Activated CD8-positive, alpha-beta T cell treated with anti-CD3 and anti-CD28 coated beads, Interleukin-2, amount 10 ng/mL, durations not matched to agents 7 days and 5 days (primary cell): ENCODE measurements at regions not wholly inside any gene's neighbourhood (a gene's known extent, or its start where the extent isn't known, plus 50 kb on each side); places are given as distances from the start of the nearest gene placed in this dataset.
"Not testable (repeated sequence)": the region's sequence is repeated elsewhere in the genome, so short reads cannot be mapped to it uniquely, and the experiment has no call there.

ENCODE experiments used
- ATAC-seq: fragments of 150-1000 bp; cut with Tn5 transposase; one replicate; pipeline ENCODE4 v1.10.0; 2021; ENCODE audit warnings: moderate library complexity
- CTCF ChIA-PET: fragments of 350-600 bp; sonication (Branson Sonifier 250); formaldehyde crosslinking; loops from one replicate; lab custom pipeline; 2021; ENCODE audit warnings: antibody characterized with exemption; lab: Charles Lee
- POLR2A ChIA-PET: fragments of 350-600 bp; sonication (Branson Sonifier 250); formaldehyde crosslinking; loops from one replicate; lab custom pipeline; 2021; ENCODE audit warnings: antibody characterized with exemption; lab: Charles Lee
- DNase-seq: peaks from one replicate; pipeline ENCODE4 v3.0.0-alpha.2; 2020
- H3K27ac Mint-ChIP-seq: one replicate; pipeline ENCODE4 v1.8.0; 2021; ENCODE audit warnings: mild to moderate bottlenecking, mixed read lengths
- H3K27me3 Mint-ChIP-seq: one replicate; pipeline ENCODE4 v1.8.0; 2021; ENCODE audit warnings: low read depth, mixed read lengths
- H3K36me3 Mint-ChIP-seq: one replicate; pipeline ENCODE4 v1.8.0; 2021; ENCODE audit warnings: low read depth, mixed read lengths
- H3K4me1 Mint-ChIP-seq: one replicate; pipeline ENCODE4 v1.8.0; 2021; ENCODE audit warnings: low read depth, mixed read lengths
- H3K4me3 Mint-ChIP-seq: one replicate; pipeline ENCODE4 v1.8.0; 2021; ENCODE audit warnings: mild to moderate bottlenecking, mixed read lengths
- H3K9me3 Mint-ChIP-seq: one replicate; pipeline ENCODE4 v1.8.0; 2022; ENCODE audit warnings: mixed read lengths; ENCODE audit not compliant: insufficient read depth

GRCh38 chr1:218930472-218931241, 243.0 kb upstream of the LYPLAL1 start:
- DNase-seq (no peak), ATAC-seq (no peak)
- Mint-ChIP-seq H3K9me3 (no peaks in the 10 kb centered on the region), H3K4me3 (no peak overlapping the region), H3K27me3 (no peaks in the 10 kb centered on the region), H3K36me3 (no peaks in the 10 kb centered on the region), H3K4me1 (no peaks in the 10 kb centered on the region), H3K27ac (no peak overlapping the region)
- ChIA-PET CTCF (no interaction called here), POLR2A (no interaction called here)

GRCh38 chr1:218931324-218931723, 242.4 kb upstream of the LYPLAL1 start:
- no peak overlapping the region for H3K4me3 Mint-ChIP-seq
- ATAC-seq, result no peak
- H3K9me3 Mint-ChIP-seq, result no peaks in the 10 kb centered on the region
- H3K27ac Mint-ChIP-seq, result no peak overlapping the region
- CTCF ChIA-PET, result no interaction called here
- H3K4me1 Mint-ChIP-seq, result no peaks in the 10 kb centered on the region
- no peaks in the 10 kb centered on the region for H3K27me3 Mint-ChIP-seq
- H3K36me3 Mint-ChIP-seq, result no peaks in the 10 kb centered on the region
- POLR2A ChIA-PET, result no interaction called here
- no peak for DNase-seq

- H3K36me3 Mint-ChIP-seq, result no peaks in the 10 kb centered on the region
Observed at GRCh38 chr1:218933513-218933912, 240.2 kb upstream of the LYPLAL1 start.

GRCh38 chr1:218935408-218935807, 238.3 kb upstream of the LYPLAL1 start:
- H3K4me3 Mint-ChIP-seq, H3K36me3 Mint-ChIP-seq, ATAC-seq, POLR2A ChIA-PET, DNase-seq, H3K27ac Mint-ChIP-seq, H3K9me3 Mint-ChIP-seq, H3K27me3 Mint-ChIP-seq, H3K4me1 Mint-ChIP-seq, CTCF ChIA-PET: not testable (repeated sequence)

More at GRCh38 chr1:218933513-218933912, 240.2 kb upstream of the LYPLAL1 start:
- ChIA-PET CTCF (no interaction called here), POLR2A (no interaction called here)
- ATAC-seq, result no peak
- no peaks in the 10 kb centered on the region for H3K27me3 Mint-ChIP-seq
- peaks cover 3% of the 10 kb centered on the region for H3K9me3 Mint-ChIP-seq
- H3K4me3 Mint-ChIP-seq, result no peak overlapping the region
- DNase-seq, result no peak
- no peaks in the 10 kb centered on the region for H3K4me1 Mint-ChIP-seq
- H3K27ac Mint-ChIP-seq, result no peak overlapping the region

- Mint-ChIP-seq H3K27me3 (no peaks in the 10 kb centered on the region), H3K9me3 (peaks cover 3% of the 10 kb centered on the region), H3K4me1 (no peaks in the 10 kb centered on the region), H3K36me3 (no peaks in the 10 kb centered on the region), H3K4me3 (no peak overlapping the region), H3K27ac (no peak overlapping the region)
- DNase-seq (no peak), ATAC-seq (no peak)
- ChIA-PET CTCF (no interaction called here), POLR2A (no interaction called here)
Observed at GRCh38 chr1:218938259-218938658, 235.4 kb upstream of the LYPLAL1 start.

GRCh38 chr1:218939095-218939494, 234.6 kb upstream of the LYPLAL1 start:
- no peaks in the 10 kb centered on the region for H3K36me3 Mint-ChIP-seq
- H3K4me3 Mint-ChIP-seq, result no peak overlapping the region
- DNase-seq (no peak), ATAC-seq (no peak)
- no peak overlapping the region for H3K27ac Mint-ChIP-seq
- CTCF ChIA-PET, result no interaction called here
- no peaks in the 10 kb centered on the region for H3K4me1 Mint-ChIP-seq
- H3K27me3 Mint-ChIP-seq, result no peaks in the 10 kb centered on the region
- H3K9me3 Mint-ChIP-seq, result peaks cover 3% of the 10 kb centered on the region
- POLR2A ChIA-PET, result no interaction called here

- CTCF ChIA-PET, result no interaction called here
- H3K27me3 Mint-ChIP-seq, result no peaks in the 10 kb centered on the region
- H3K27ac Mint-ChIP-seq, result no peak overlapping the region
- ATAC-seq (no peak), DNase-seq (no peak)
- no peaks in the 10 kb centered on the region for H3K9me3 Mint-ChIP-seq
- POLR2A ChIA-PET, result no interaction called here
- H3K4me1 Mint-ChIP-seq, result no peaks in the 10 kb centered on the region
- no peak overlapping the region for H3K4me3 Mint-ChIP-seq
- no peaks in the 10 kb centered on the region for H3K36me3 Mint-ChIP-seq
Observed at GRCh38 chr1:218942431-218942830, 231.2 kb upstream of the LYPLAL1 start.

GRCh38 chr1:218943371-218943770, 230.3 kb upstream of the LYPLAL1 start:
- Mint-ChIP-seq H3K4me1 (no peaks in the 10 kb centered on the region), H3K27me3 (no peaks in the 10 kb centered on the region), H3K36me3 (no peaks in the 10 kb centered on the region), H3K27ac (no peak overlapping the region), H3K4me3 (no peak overlapping the region), H3K9me3 (no peaks in the 10 kb centered on the region)
- ChIA-PET CTCF (no interaction called here), POLR2A (no interaction called here)
- ATAC-seq, result no peak
- DNase-seq, result no peak

GRCh38 chr1:218945050-218945449, 228.6 kb upstream of the LYPLAL1 start:
- POLR2A ChIA-PET, result no interaction called here
- no peak overlapping the region for H3K4me3 Mint-ChIP-seq
- no peak overlapping the region for H3K27ac Mint-ChIP-seq
- CTCF ChIA-PET, result no interaction called here
- no peaks in the 10 kb centered on the region for H3K36me3 Mint-ChIP-seq
- ATAC-seq, result no peak
- H3K4me1 Mint-ChIP-seq, result no peaks in the 10 kb centered on the region
- H3K9me3 Mint-ChIP-seq, result no peaks in the 10 kb centered on the region
- DNase-seq, result no peak
- H3K27me3 Mint-ChIP-seq, result no peaks in the 10 kb centered on the region

GRCh38 chr1:218946147-218946546, 227.5 kb upstream of the LYPLAL1 start:
- Mint-ChIP-seq H3K36me3 (no peaks in the 10 kb centered on the region), H3K9me3 (no peaks in the 10 kb centered on the region), H3K27me3 (no peaks in the 10 kb centered on the region), H3K4me3 (no peak overlapping the region), H3K27ac (no peak overlapping the region), H3K4me1 (no peaks in the 10 kb centered on the region)
- POLR2A ChIA-PET, result no interaction called here
- DNase-seq, result no peak
- ATAC-seq, result no peak
- CTCF ChIA-PET, result no interaction called here

GRCh38 chr1:218948446-218948845, 225.2 kb upstream of the LYPLAL1 start:
- Mint-ChIP-seq H3K36me3 (no peaks in the 10 kb centered on the region), H3K4me1 (no peaks in the 10 kb centered on the region), H3K27me3 (no peaks in the 10 kb centered on the region), H3K4me3 (no peak overlapping the region), H3K9me3 (no peaks in the 10 kb centered on the region), H3K27ac (no peak overlapping the region)
- ATAC-seq (no peak), DNase-seq (no peak)
- POLR2A ChIA-PET, result no interaction called here
- CTCF ChIA-PET, result no interaction called here

GRCh38 chr1:218953386-218953785, 220.3 kb upstream of the LYPLAL1 start:
- no peak overlapping the region for H3K27ac Mint-ChIP-seq
- no peaks in the 10 kb centered on the region for H3K9me3 Mint-ChIP-seq
- ATAC-seq (no peak), DNase-seq (no peak)
- CTCF ChIA-PET, result no interaction called here
- no peaks in the 10 kb centered on the region for H3K4me1 Mint-ChIP-seq
- no peaks in the 10 kb centered on the region for H3K36me3 Mint-ChIP-seq
- POLR2A ChIA-PET, result no interaction called here
- no peaks in the 10 kb centered on the region for H3K27me3 Mint-ChIP-seq
- H3K4me3 Mint-ChIP-seq, result no peak overlapping the region

- H3K9me3 Mint-ChIP-seq, result no peaks in the 10 kb centered on the region
- ChIA-PET POLR2A (no interaction called here), CTCF (no interaction called here)
- DNase-seq (no peak), ATAC-seq (no peak)
- H3K36me3 Mint-ChIP-seq, result no peaks in the 10 kb centered on the region
- H3K27ac Mint-ChIP-seq, result no peak overlapping the region
- no peaks in the 10 kb centered on the region for H3K4me1 Mint-ChIP-seq
- no peak overlapping the region for H3K4me3 Mint-ChIP-seq
- H3K27me3 Mint-ChIP-seq, result no peaks in the 10 kb centered on the region
Observed at GRCh38 chr1:218957971-218958370, 215.7 kb upstream of the LYPLAL1 start.
